Heart left ventricle (tissue), 13 donors: ENCODE measurements at regions not wholly inside any gene's neighbourhood (a gene's known extent, or its start where the extent isn't known, plus 50 kb on each side); places are given as distances from the start of the nearest gene placed in this dataset.

Source experiments
- CTCF ChIP-seq, 12 donors: fragments of 200-600 bp; sonication (generic) in 4 of 12; IDR thresholded peaks; one replicate each; pipeline versions ENCODE4 v1.5.0 to v1.8.0; 2018 to 2022; ENCODE audit warnings: antibody characterized with exemption in 12 of 12, mild to moderate bottlenecking in 5 of 12
- POLR2A ChIP-seq, 2 donors: fragments of 450-650 bp; IDR thresholded peaks; one replicate each; pipeline ENCODE4 v1.6.1; 2017; ENCODE audit warnings: antibody characterized with exemption in 2 of 2, mild to moderate bottlenecking in 2 of 2, moderate library complexity in 2 of 2
- donor health status: ischemic (EF 13 %, LVEDD 7.1; RV severe dilation, severe dysfunction).
- donor health status: DM: no; HTN: yes; CAD: no.
- donor health status: DM: no; HTN: no; CAD: no.
- donor health status: ischemic (EF 25% LVEDD 6.9; RV normal size, moderate dysfunction).
- donor health status: ischemic (EF 25% LVEDD 5.7; RV mildly dilated, moderate dysfunction).
- donor health status: ischemic (EF 35%, LVEDD 5.7; RV mildly dilated, moderate dysfunction).
- donor health status: nonischemic (EF 11% LVEDD 7.7; RV severe dilation, severe dysfunction).
- donor health status: DM: yes; HTN: yes; CAD: no.
- donor health status: PGD.
- donor health status: ischemic (EF 29% LVEDD 5.4; RV normal size, mild dysfunction).
- donor health status: nonischemic (EF 23%, LVEDD 6.1; RV moderate dilation, normal function).

DNA sequence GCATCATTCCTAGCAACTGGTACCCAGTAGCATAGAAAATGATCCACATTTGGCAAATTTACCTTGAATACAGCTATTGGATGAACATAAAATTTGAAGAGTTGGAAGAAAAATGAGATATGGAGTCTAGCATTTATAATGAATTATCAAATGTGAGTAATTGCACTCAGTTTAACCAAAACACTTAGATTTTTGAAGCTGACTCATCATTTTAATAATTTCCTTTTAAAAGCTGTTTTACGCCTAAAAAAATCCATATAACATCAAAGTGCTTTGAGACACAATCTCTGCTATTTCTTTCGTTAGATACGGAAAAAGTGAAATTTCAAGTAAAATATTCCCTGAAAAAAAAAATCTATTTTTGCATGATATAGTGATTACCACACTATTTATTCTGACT, 767.4 kb downstream of the ROBO2 start:
- TF ChIP-seq CTCF (IDR thresholded peaks at IDR 0.05), result no peak
- no peak for TF ChIP-seq POLR2A (IDR thresholded peaks at IDR 0.05)
